ENCODE measurements at regions not wholly inside any gene's neighbourhood (a gene's known extent, or its start where the extent isn't known, plus 50 kb on each side); places are given as distances from the start of the nearest gene placed in this dataset.

GRCh38 chr10:120705309-120705708 is 145.9 kb upstream of the WDR11 start:
- no peak for DNase-seq (ENCODE audit: low spot score)

DNA sequence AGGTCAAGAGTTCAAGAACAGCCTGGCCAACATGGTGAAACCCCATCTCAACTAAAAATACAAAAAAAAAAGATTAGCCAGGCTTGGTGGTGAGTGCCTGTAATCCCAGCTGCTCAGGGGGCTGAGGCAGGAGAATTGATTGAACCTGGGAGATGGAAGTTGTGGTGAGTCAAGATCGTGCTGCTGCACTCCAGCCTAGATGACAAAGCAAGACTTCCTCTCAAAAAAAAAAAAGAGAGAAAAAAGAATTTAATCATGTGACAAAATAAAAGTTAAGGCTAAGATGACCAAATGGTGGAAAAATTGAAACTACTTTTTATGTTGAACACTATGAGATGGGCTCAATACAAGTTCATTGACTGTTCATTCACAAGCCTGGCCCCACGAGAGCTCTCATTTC is 141.1 kb upstream of the WDR11 start:
- no peak for DNase-seq (ENCODE audit: low spot score)

DNA sequence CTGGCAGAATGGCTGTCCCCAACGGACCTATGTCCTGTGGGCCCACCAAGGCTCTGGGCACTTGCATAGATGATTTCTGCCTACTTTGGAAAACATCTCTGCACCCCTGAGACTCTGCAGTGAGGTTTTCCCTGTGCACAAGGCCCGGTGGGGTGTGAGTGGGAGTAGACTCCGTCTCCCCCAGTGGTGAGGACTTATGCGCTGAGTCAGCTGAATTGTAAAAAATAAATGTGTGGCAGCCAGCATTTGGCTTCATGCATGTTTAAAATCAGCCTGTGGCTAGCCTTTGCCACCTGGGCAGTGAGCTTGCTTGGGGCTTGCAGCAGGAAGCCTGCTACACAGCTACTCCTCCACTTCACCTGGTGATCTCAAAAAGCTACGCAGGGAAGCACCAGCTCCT is 139.3 kb upstream of the WDR11 start:
- DNase-seq (ENCODE audit: low spot score): no peak

GRCh38 chr10:120713573-120714205 is 137.5 kb upstream of the WDR11 start:
- no peak for DNase-seq (ENCODE audit: low spot score)

- no peak for DNase-seq (ENCODE audit: low spot score)
These were observed 136.0 kb upstream of the WDR11 start for GRCh38 chr10:120715171-120715570.

GRCh38 chr10:120719333-120719732 is 131.8 kb upstream of the WDR11 start:
- DNase-seq (ENCODE audit: low spot score): no peak

- no peak for DNase-seq (ENCODE audit: low spot score)
These were observed 124.2 kb upstream of the WDR11 start for GRCh38 chr10:120727001-120727400.

DNA sequence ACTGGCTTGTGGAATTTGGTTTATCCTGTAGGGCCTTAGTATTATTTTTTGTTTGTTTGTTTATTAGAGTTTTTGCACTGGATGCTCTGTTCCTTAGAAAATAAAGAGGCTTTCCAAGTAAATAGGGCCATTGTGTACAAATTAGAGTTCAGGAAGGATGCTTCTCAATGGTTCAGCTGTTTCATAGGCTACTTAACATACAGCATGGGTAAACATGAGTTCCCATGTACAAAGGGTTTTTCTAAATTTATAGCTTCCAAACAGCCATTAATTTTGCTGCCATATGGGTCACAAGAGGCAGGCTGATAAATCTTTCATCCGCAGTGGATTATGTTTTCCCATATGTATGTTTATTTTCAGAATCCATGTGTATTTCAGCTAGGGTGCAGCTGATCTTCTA is 121.6 kb upstream of the WDR11 start:
- DNase-seq (ENCODE audit: low spot score): no peak

DNA sequence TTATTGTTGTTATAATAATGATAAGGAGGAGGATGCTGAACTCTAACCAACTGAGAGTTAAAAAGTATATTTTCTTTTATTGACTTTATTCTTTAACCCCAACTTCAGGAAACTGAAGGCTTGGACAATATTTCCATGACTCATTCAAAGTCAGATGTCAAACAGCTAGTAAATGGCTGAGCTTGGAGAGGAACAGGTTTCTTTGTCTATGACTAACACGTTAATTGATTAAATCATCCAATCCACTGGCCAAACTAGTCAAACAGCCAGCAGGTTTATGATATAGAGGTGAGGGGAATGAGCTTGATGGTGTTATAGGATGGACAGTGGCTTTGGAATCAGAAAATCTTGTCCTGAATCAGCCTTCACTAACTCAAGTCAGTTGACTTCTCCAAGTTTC is 119.1 kb upstream of the WDR11 start:
- no peak for DNase-seq (ENCODE audit: low spot score)

GRCh38 chr10:120732643-120733313 is 118.4 kb upstream of the WDR11 start:
- DNase-seq (ENCODE audit: low spot score): no peak

DNA sequence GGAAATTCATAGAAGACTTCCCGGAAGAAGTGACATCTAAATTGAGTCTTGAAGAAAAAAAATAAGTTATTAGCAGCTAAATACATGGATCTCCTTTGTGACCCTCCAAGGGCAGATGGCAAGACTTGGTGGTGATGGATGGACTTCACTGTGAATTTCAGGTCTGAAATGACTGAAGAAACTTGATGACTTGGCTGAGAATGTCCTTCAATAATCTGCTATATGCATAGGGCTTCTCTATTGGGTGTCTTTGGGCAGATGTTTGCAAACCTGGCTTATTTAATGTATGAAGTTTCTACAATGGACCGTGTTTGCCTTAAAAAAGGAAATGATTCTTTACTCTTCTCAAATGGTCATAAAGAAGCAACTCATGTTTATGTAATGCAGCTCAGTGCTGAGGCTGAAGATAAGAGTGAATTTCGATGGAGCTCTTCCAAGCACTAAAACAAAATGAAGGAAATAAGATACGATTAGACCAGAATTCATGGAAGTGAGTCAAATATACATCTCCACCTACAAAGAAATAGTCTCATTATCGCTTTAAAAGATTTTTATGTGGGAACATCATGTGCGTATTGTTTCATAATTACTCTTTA is 116.6 kb upstream of the WDR11 start:
- no peak for DNase-seq (ENCODE audit: low spot score)

GRCh38 chr10:120735315-120735714 is 115.8 kb upstream of the WDR11 start:
- DNase-seq (ENCODE audit: low spot score): no peak

DNA sequence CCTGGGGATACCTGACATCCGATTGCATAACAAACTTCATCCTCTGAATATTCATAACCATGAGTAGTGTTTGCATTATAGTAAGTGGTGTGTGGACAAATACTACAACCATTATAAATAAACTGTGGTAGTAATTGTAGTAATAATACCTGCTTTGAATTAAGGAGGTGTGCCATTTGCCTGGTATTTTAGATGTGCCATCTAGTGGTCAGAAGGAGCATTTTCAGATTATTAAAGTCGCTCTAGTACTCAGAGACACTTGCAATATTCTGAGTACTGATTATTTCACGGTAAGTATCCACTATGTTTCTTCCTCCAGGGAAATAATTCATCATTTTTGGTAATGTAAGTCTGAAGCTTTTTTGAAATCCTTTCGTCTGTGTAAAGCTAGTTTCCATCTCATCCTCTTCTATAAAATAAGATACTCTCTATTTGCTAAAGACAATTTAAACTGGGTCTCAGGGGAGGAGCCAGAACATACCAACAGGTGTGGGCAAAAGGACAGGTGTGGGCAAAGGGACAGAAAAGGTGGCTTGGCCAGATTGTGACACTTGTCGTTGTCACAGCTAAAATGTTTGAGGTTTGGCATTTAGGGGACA is 115.3 kb upstream of the WDR11 start:
- no peak for DNase-seq (ENCODE audit: low spot score)

- no peak for DNase-seq (ENCODE audit: low spot score)
These were observed 114.8 kb upstream of the WDR11 start for GRCh38 chr10:120736377-120736776.

DNA sequence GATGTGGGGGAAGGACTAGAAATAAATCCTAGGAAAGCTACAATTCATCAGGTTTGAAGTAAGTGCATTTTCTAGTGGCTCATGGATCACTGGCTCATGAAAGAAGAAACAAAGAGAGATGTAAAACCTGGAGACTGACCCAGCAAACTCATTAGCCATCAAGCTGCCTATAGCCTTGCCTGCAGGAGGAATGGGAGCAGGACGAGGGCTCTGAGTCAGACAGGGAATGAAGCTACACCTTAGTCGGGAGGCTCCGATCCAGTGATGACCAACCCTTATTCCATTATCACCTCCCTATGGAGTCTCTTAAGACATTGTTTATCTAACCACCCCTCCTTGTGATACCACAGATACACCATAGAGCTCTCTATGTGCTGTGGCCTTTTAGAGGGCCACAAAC is 112.5 kb upstream of the WDR11 start:
- DNase-seq (ENCODE audit: low spot score): no peak

- peak; percentile 42 for DNase-seq (ENCODE audit: low spot score)
These were observed 109.8 kb upstream of the WDR11 start for GRCh38 chr10:120741396-120741795.

- no peak for DNase-seq (ENCODE audit: low spot score)
These were observed 108.8 kb upstream of the WDR11 start for GRCh38 chr10:120742373-120742772.

- no peak for DNase-seq (ENCODE audit: low spot score)
These were observed 107.1 kb upstream of the WDR11 start for GRCh38 chr10:120744040-120744439.

DNA sequence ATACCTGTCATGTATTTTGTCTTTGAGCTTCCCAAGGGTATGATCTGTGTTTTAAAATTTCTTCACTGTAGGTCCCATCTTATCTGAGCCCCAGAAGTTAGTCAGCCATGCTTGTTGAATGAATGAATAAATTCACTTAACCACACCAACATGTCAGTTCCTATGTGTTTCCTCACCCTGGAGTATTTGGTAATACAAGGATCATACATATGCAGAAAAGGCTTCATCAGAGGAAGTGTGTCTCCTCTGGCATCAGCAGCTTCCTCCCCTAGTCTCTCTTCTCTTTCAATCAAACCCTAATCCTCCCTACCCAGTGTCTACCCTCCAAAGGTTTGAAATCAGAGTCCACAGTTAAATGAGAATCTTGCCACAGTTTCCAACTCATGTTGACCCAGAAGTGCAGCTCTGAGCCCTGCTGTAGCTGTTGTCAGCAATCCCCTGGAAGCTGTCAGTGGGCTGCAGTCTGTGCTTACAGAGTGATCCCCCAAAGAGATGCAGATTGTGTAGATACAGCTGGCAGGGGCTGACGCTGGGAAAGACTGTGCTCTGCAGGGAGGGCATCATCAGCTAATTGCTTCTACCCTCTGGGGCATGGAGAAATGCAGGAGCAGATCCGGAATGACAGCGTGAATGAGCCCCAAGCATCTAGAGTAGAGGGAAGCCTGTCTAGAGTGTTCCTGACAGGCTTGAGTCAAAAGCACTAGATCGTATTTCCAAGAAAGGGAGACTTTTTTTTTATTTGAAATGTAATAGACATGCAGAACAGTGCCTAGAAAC is 105.0 kb upstream of the WDR11 start:
- no peak for DNase-seq (ENCODE audit: low spot score)

DNA sequence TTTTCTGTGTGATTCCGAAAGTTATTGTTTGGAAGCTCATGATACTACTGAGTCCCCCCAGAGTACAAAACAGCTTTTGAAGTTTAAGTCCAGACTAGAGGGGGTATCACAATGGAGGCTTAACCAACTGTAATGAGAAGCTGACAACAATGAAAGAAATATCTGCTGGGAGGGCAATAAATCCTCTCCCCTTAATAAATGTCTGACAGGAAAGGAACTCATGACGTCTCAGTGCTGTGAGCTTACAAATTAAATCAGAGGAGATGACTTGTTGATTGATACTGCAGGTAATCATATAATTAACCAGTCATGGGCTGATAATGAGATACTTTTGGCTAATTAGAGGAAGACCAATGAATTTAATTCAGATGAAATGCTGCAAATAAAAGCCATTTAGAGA is 102.6 kb upstream of the WDR11 start:
- DNase-seq (ENCODE audit: low spot score): no peak

- DNase-seq (ENCODE audit: low spot score): no peak
These were observed 102.1 kb upstream of the WDR11 start for GRCh38 chr10:120749072-120749471.

DNA sequence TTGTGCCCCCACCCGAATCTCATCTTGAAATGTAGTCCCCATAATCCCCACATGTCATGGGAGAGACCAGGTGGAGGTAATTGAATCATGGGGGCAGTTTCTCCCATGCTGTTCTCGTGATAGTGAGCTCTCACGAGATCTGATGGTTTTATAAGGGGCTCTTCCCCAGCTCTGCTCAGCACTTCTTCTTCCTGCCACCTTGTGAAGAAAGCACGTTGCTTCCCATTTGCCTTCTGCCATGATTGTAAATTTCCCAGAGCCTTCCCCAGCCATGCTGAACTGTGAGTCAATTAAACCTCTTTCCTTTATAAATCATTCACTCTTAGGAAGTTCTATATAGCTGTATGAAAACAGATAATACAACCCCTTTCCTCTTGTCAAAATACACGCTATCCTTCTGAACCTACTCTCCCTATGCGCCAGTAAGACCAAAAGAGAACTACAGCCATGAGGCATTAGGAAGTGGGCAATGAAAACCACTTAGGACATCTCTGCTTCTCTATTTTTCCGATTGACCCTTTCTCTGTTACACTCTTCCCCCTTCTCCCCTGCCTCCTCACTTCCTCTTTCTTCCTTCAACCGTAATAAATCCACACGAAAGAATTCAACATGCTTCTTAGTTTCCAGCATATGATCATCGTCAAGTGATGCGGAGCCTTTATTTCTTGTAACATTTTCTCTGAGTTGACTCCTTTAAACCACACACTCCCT is 101.2 kb upstream of the WDR11 start:
- no peak for DNase-seq (ENCODE audit: low spot score)

All from mucosa of gallbladder (tissue), 1 donor.